HG03103 (cell line): ENCODE measurements at regions not wholly inside any gene's neighbourhood (a gene's known extent, or its start where the extent isn't known, plus 50 kb on each side); places are given as distances from the start of the nearest gene placed in this dataset.
"Not testable (repeated sequence)": the region's sequence is repeated elsewhere in the genome, so short reads cannot be mapped to it uniquely, and the experiment has no call there.

Source experiments
- ATAC-seq: cut with Tn5 transposase; IDR thresholded peaks from one replicate; pipeline ENCODE4 v1.9.1; 2021; ENCODE audit warnings: low read depth; ENCODE audit not compliant: unreplicated experiment

- ATAC-seq: no peak
These were observed 60.0 kb upstream of the DCLK2 start for GRCh38 chr4:150018257-150018656.

DNA sequence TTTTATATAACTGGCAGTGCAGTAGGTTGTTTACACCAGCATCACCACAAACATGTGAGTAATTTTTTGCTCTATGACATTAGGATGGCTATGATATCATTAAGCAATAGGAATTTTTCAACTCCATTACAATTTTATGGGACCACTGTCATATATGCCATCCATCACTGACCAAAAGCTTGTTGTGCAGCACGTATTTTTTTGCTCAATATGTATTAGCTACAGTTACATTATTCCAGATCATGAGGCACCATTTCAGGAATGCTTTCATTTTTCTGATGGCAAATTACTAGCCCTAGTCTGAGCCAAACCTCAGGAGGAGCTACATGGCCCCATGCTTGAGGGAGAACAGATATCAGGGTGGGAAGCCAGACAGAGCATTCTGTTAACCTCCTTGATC lies 56.8 kb upstream of the DCLK2 start:
- no peak for ATAC-seq

DNA sequence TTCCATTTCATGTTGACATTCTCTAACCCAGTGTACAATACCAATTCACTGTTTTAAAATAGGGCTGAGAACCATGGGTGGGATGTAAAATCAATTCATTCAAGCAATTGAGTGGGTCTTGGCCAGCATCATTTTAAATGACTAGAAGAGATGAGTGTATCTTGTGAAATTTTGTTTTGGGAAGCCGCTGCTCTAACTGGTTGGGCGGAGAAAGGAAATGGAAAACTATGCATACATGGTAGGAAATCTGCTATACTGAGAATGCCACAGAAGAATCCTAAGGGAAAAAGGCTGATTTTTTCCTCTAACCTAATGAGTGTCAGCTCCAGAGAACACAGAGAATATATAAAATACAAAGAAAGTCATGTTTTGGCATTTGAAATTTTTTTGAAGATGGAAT lies 54.8 kb upstream of the DCLK2 start:
- ATAC-seq: no peak

- ATAC-seq: not testable (repeated sequence)
These were observed 51.3 kb upstream of the DCLK2 start for GRCh38 chr4:150026987-150027386.
